Neural cell (in vitro differentiated cells): ENCODE measurements at regions not wholly inside any gene's neighbourhood (a gene's known extent, or its start where the extent isn't known, plus 50 kb on each side); places are given as distances from the start of the nearest gene placed in this dataset.

ENCODE experiments used
- EZH2 ChIP-seq: fragments of 200-600, 300-800 bp; shearing (Covaris generic), sonication (generic); IDR thresholded peaks from 2 replicates; pipeline ENCODE4 v1.6.1; 2014; ENCODE audit warnings: antibody characterized with exemption, low read length, borderline replicate concordance, mild to moderate bottlenecking; ENCODE audit not compliant: insufficient read depth, poor library complexity, severe bottlenecking
- POLR2AphosphoS5 ChIP-seq: IDR thresholded peaks from 2 replicates; pipeline ENCODE4 v1.6.1; 2012
- RAD21 ChIP-seq: fragments of 450-650 bp; conservative IDR thresholded peaks from 2 replicates; pipeline ENCODE4 v1.6.1; 2014; ENCODE audit warnings: antibody characterized with exemption, mild to moderate bottlenecking, moderate library complexity
- SMC3 ChIP-seq: fragments of 450-650 bp; conservative IDR thresholded peaks from 2 replicates; pipeline ENCODE4 v1.6.1; 2014; ENCODE audit warnings: antibody characterized with exemption, mild to moderate bottlenecking, moderate library complexity; ENCODE audit not compliant: poor library complexity
- TF ChIP-seq, protein P1 (sequence below): fragments of 450-650 bp; IDR thresholded peaks from 2 replicates; pipeline ENCODE4 v1.5.1; 2014; ENCODE audit warnings: antibody characterized with exemption, mild to moderate bottlenecking, moderate library complexity; ENCODE audit not compliant: poor library complexity, severe bottlenecking

DNA sequence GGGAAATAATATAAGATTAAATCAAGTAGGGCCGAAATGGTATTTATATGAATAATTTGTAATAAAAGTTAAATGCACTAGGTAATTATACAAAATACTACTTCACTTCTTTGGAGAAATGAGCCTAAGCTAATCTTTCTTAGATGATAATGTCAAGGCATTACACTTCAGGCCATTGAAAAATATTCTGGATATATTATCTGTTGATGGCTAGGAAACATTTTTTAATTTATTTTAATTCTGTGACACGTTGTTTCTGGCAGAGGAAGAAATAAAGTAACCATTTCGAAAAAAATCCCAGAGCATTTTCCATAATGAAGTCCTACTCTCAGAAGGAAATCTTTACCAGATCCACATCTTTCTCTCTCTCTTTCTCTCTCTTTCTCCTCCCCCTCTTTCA is 133.9 kb downstream of the MMUT start:
- TF ChIP-seq SMC3 (no peak), EZH2 (no peak), RAD21 (no peak), POLR2AphosphoS5 (no peak)
- TF ChIP-seq, protein P1, sequence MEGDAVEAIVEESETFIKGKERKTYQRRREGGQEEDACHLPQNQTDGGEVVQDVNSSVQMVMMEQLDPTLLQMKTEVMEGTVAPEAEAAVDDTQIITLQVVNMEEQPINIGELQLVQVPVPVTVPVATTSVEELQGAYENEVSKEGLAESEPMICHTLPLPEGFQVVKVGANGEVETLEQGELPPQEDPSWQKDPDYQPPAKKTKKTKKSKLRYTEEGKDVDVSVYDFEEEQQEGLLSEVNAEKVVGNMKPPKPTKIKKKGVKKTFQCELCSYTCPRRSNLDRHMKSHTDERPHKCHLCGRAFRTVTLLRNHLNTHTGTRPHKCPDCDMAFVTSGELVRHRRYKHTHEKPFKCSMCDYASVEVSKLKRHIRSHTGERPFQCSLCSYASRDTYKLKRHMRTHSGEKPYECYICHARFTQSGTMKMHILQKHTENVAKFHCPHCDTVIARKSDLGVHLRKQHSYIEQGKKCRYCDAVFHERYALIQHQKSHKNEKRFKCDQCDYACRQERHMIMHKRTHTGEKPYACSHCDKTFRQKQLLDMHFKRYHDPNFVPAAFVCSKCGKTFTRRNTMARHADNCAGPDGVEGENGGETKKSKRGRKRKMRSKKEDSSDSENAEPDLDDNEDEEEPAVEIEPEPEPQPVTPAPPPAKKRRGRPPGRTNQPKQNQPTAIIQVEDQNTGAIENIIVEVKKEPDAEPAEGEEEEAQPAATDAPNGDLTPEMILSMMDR = no peak
